CD4-positive, CD25-positive, alpha-beta regulatory T cell (primary cell): ENCODE measurements at regions not wholly inside any gene's neighbourhood (a gene's known extent, or its start where the extent isn't known, plus 50 kb on each side); places are given as distances from the start of the nearest gene placed in this dataset.

ENCODE experiments used
- ATAC-seq, 2 donors: fragments of 150-1000 bp; cut with Tn5 transposase; one replicate each; pipeline ENCODE4 v1.10.0; 2021; ENCODE audit warnings: low read depth in 2 of 2, moderate number of reproducible peaks in 2 of 2, moderate library complexity in 1 of 2
- DNase-seq, 3 donors: peaks; one replicate each; pipeline versions ENCODE4 v3.0.0 to v3.0.0-alpha.2; 2012 to 2022; ENCODE audit warnings: mixed read lengths in 1 of 3
- H3K27ac ChIP-seq: one replicate; pipeline ENCODE4 v1.7.0; 2013; ENCODE audit warnings: mild to moderate bottlenecking, low read length; ENCODE audit not compliant: insufficient read depth, poor library complexity, severe bottlenecking
- H3K27me3 ChIP-seq: one replicate; pipeline ENCODE4 v1.7.0; 2013; ENCODE audit warnings: low read length; ENCODE audit not compliant: control insufficient read depth, insufficient read depth
- H3K36me3 ChIP-seq: one replicate; pipeline ENCODE4 v1.7.0; 2013; ENCODE audit warnings: mild to moderate bottlenecking, low read length, moderate library complexity; ENCODE audit not compliant: control insufficient read depth, insufficient read depth
- H3K4me1 ChIP-seq: 2 replicates; pipeline ENCODE4 v1.7.0; 2013; ENCODE audit warnings: mild to moderate bottlenecking, low read length; ENCODE audit not compliant: insufficient read depth, control insufficient read depth, poor library complexity, severe bottlenecking
- H3K4me3 ChIP-seq: one replicate; pipeline ENCODE4 v1.7.0; 2013; ENCODE audit warnings: low read depth, mild to moderate bottlenecking, low read length, moderate library complexity
- H3K9me3 ChIP-seq, 2 experiments: 1 replicate in 1 of 2; 2 replicates in 1 of 2; pipeline ENCODE4 v1.7.0; 2013; ENCODE audit warnings: low read length in 2 of 2, mild to moderate bottlenecking in 1 of 2, moderate library complexity in 1 of 2; ENCODE audit not compliant: control insufficient read depth in 2 of 2
- H3K27ac Mint-ChIP-seq, 3 donors: one replicate each; pipeline ENCODE4 v1.8.0; 2020 to 2022; ENCODE audit warnings: mild to moderate bottlenecking in 3 of 3, mixed read lengths in 3 of 3, moderate library complexity in 2 of 3
- H3K27me3 Mint-ChIP-seq: one replicate; pipeline ENCODE4 v1.8.0; 2022; ENCODE audit warnings: mild to moderate bottlenecking, mixed read lengths
- H3K36me3 Mint-ChIP-seq: one replicate; pipeline ENCODE4 v1.8.0; 2020; ENCODE audit warnings: mixed read lengths
- H3K4me1 Mint-ChIP-seq, 4 donors: one replicate each; pipeline ENCODE4 v1.8.0; 2020 to 2022; ENCODE audit warnings: mixed read lengths in 4 of 4, mild to moderate bottlenecking in 1 of 4
- H3K4me3 Mint-ChIP-seq, 4 donors: one replicate each; pipeline ENCODE4 v1.8.0; 2020 to 2022; ENCODE audit warnings: mild to moderate bottlenecking in 4 of 4, mixed read lengths in 4 of 4, moderate library complexity in 3 of 4
- H3K9me3 Mint-ChIP-seq, 7 donors: one replicate each; pipeline ENCODE4 v1.8.0; 2020 to 2022; ENCODE audit warnings: mixed read lengths in 7 of 7, mild to moderate bottlenecking in 3 of 7, moderate library complexity in 2 of 7

GRCh38 chr16:86322806-86323205, 187.5 kb upstream of the FOXF1 start:
- Mint-ChIP-seq H3K4me3 (no peak overlapping the region), H3K27ac (no peak overlapping the region), H3K9me3 (peaks cover 0 to 2% (median 0%) of the 10 kb centered on the region in 7 donors), H3K4me1 (no peaks in the 10 kb centered on the region), H3K27me3 (no peaks in the 10 kb centered on the region), H3K36me3 (no peaks in the 10 kb centered on the region)
- DNase-seq: no peak
- H3K9me3 ChIP-seq: no peaks in the 10 kb centered on the region
- H3K4me1 ChIP-seq: no peaks in the 10 kb centered on the region
- no peak overlapping the region for H3K27ac ChIP-seq
- no peak overlapping the region for H3K4me3 ChIP-seq
- H3K36me3 ChIP-seq: no peaks in the 10 kb centered on the region
- no peak for ATAC-seq
- no peaks in the 10 kb centered on the region for H3K27me3 ChIP-seq

- H3K4me3 Mint-ChIP-seq: no peak overlapping the region
- no peaks in the 10 kb centered on the region for H3K9me3 ChIP-seq
- no peaks in the 10 kb centered on the region for H3K4me1 Mint-ChIP-seq
- peaks cover 0 to 2% (median 0%) of the 10 kb centered on the region in 7 donors for H3K9me3 Mint-ChIP-seq
- H3K36me3 Mint-ChIP-seq: no peaks in the 10 kb centered on the region
- no peak for DNase-seq
- H3K27ac Mint-ChIP-seq: peak overlapping the region in 1 of 3 donors; percentile 26
- H3K36me3 ChIP-seq: no peaks in the 10 kb centered on the region
- no peak overlapping the region for H3K27ac ChIP-seq
- no peak overlapping the region for H3K4me3 ChIP-seq
- ATAC-seq: no peak
- H3K4me1 ChIP-seq: no peaks in the 10 kb centered on the region
- H3K27me3 Mint-ChIP-seq: no peaks in the 10 kb centered on the region
- no peaks in the 10 kb centered on the region for H3K27me3 ChIP-seq
Measured at GRCh38 chr16:86324320-86324719, 186.0 kb upstream of the FOXF1 start.

- H3K27me3 ChIP-seq: no peaks in the 10 kb centered on the region
- DNase-seq (no peak), ATAC-seq (no peak)
- Mint-ChIP-seq H3K4me3 (no peak overlapping the region), H3K4me1 (no peaks in the 10 kb centered on the region), H3K9me3 (peaks cover 0 to 2% (median 0%) of the 10 kb centered on the region in 7 donors), H3K36me3 (no peaks in the 10 kb centered on the region), H3K27me3 (peaks cover 5% of the 10 kb centered on the region), H3K27ac (no peak overlapping the region)
- no peaks in the 10 kb centered on the region for H3K36me3 ChIP-seq
- no peaks in the 10 kb centered on the region for H3K9me3 ChIP-seq
- no peak overlapping the region for H3K27ac ChIP-seq
- H3K4me1 ChIP-seq: no peaks in the 10 kb centered on the region
- no peak overlapping the region for H3K4me3 ChIP-seq
Measured at GRCh38 chr16:86325360-86325759, 185.0 kb upstream of the FOXF1 start.

- DNase-seq: no peak
- Mint-ChIP-seq H3K4me1 (no peaks in the 10 kb centered on the region), H3K27me3 (peaks cover 5% of the 10 kb centered on the region), H3K4me3 (no peak overlapping the region), H3K36me3 (no peaks in the 10 kb centered on the region), H3K27ac (no peak overlapping the region), H3K9me3 (peaks cover 0 to 2% (median 0%) of the 10 kb centered on the region in 7 donors)
- Histone ChIP-seq H3K27me3 (no peaks in the 10 kb centered on the region), H3K4me1 (no peaks in the 10 kb centered on the region), H3K27ac (no peak overlapping the region), H3K9me3 (no peaks in the 10 kb centered on the region), H3K4me3 (no peak overlapping the region), H3K36me3 (no peaks in the 10 kb centered on the region)
- no peak for ATAC-seq
Measured at GRCh38 chr16:86325895-86326294, 184.4 kb upstream of the FOXF1 start.

GRCh38 chr16:86327321-86327720, 183.0 kb upstream of the FOXF1 start:
- no peak overlapping the region for H3K4me3 Mint-ChIP-seq
- peaks cover 0 to 2% (median 0%) of the 10 kb centered on the region in 7 donors for H3K9me3 Mint-ChIP-seq
- Histone ChIP-seq H3K4me1 (no peaks in the 10 kb centered on the region), H3K27me3 (no peaks in the 10 kb centered on the region), H3K4me3 (no peak overlapping the region), H3K27ac (no peak overlapping the region), H3K9me3 (no peaks in the 10 kb centered on the region), H3K36me3 (no peaks in the 10 kb centered on the region)
- ATAC-seq (no peak), DNase-seq (no peak)
- H3K4me1 Mint-ChIP-seq: no peaks in the 10 kb centered on the region
- H3K36me3 Mint-ChIP-seq: no peaks in the 10 kb centered on the region
- H3K27me3 Mint-ChIP-seq: peaks cover 5% of the 10 kb centered on the region
- no peak overlapping the region for H3K27ac Mint-ChIP-seq

- H3K9me3 ChIP-seq: no peaks in the 10 kb centered on the region
Measured at GRCh38 chr16:86330906-86331305, 179.4 kb upstream of the FOXF1 start.

GRCh38 chr16:86334079-86334635, 176.2 kb upstream of the FOXF1 start:
- Histone ChIP-seq H3K27me3 (no peaks in the 10 kb centered on the region), H3K36me3 (no peaks in the 10 kb centered on the region), H3K4me3 (no peak overlapping the region), H3K9me3 (no peaks in the 10 kb centered on the region), H3K27ac (no peak overlapping the region), H3K4me1 (no peaks in the 10 kb centered on the region)
- no peaks in the 10 kb centered on the region for H3K4me1 Mint-ChIP-seq
- peaks cover 0 to 2% (median 0%) of the 10 kb centered on the region in 7 donors for H3K9me3 Mint-ChIP-seq
- DNase-seq (no peak), ATAC-seq (no peak)
- H3K36me3 Mint-ChIP-seq: no peaks in the 10 kb centered on the region
- no peak overlapping the region for H3K4me3 Mint-ChIP-seq
- H3K27me3 Mint-ChIP-seq: peaks cover 11% of the 10 kb centered on the region
- H3K27ac Mint-ChIP-seq: no peak overlapping the region

More at GRCh38 chr16:86330906-86331305, 179.4 kb upstream of the FOXF1 start:
- no peaks in the 10 kb centered on the region for H3K27me3 ChIP-seq
- Mint-ChIP-seq H3K36me3 (no peaks in the 10 kb centered on the region), H3K4me1 (no peaks in the 10 kb centered on the region), H3K27me3 (peaks cover 11% of the 10 kb centered on the region), H3K9me3 (peaks cover 0 to 2% (median 0%) of the 10 kb centered on the region in 7 donors), H3K27ac (no peak overlapping the region), H3K4me3 (no peak overlapping the region)
- ATAC-seq (no peak), DNase-seq (no peak)
- H3K4me3 ChIP-seq: no peak overlapping the region
- H3K36me3 ChIP-seq: no peaks in the 10 kb centered on the region
- H3K4me1 ChIP-seq: no peaks in the 10 kb centered on the region
- no peak overlapping the region for H3K27ac ChIP-seq
